ENCODE measurements at regions not wholly inside any gene's neighbourhood (a gene's known extent, or its start where the extent isn't known, plus 50 kb on each side); places are given as distances from the start of the nearest gene placed in this dataset.

DNA sequence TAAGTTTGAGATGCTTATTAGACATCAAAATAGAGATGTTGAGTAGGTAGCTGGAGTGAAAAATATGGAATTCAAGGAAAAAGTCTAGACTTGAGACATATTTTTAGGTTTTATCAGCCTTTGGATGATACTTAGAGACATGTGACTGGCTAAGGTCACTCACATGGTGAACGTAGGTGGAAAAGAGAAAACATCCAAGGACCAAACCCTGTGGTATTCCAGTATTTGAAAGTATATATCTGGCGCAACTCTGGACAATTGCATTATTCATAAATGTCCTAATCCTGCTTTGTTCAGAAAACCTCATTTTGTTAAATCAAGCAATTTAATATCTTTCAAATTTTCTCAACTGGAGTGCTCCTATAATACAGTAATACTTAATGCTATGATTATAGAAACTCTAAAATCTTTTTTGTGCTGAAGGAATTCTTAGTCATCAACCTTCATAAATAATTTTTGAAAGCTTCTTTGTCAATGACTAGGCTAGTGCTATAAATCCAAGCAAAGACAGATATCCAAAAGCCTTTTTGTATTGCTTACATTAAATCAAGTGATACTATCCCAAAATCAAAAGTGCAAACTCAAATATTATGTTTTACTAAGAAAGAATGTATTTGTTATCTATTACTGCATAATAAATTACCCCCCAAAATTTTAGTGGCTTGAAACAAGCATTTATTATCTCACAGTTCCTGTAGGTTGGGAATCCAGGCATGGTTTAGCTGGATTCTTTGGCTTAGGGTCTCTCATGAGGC is 452.0 kb downstream of the ENC1 start:
- TF ChIP-seq, protein P1, sequence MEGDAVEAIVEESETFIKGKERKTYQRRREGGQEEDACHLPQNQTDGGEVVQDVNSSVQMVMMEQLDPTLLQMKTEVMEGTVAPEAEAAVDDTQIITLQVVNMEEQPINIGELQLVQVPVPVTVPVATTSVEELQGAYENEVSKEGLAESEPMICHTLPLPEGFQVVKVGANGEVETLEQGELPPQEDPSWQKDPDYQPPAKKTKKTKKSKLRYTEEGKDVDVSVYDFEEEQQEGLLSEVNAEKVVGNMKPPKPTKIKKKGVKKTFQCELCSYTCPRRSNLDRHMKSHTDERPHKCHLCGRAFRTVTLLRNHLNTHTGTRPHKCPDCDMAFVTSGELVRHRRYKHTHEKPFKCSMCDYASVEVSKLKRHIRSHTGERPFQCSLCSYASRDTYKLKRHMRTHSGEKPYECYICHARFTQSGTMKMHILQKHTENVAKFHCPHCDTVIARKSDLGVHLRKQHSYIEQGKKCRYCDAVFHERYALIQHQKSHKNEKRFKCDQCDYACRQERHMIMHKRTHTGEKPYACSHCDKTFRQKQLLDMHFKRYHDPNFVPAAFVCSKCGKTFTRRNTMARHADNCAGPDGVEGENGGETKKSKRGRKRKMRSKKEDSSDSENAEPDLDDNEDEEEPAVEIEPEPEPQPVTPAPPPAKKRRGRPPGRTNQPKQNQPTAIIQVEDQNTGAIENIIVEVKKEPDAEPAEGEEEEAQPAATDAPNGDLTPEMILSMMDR (IDR thresholded peaks at IDR 0.05) = no peak
- TF ChIP-seq POLR2A (IDR thresholded peaks at IDR 0.05) = no peak
- no peak for TF ChIP-seq EP300 (IDR thresholded peaks at IDR 0.05)
- TF ChIP-seq POLR2AphosphoS5 (IDR thresholded peaks at IDR 0.05) = no peak
